ENCODE measurements at regions not wholly inside any gene's neighbourhood (a gene's known extent, or its start where the extent isn't known, plus 50 kb on each side); places are given as distances from the start of the nearest gene placed in this dataset.

DNA sequence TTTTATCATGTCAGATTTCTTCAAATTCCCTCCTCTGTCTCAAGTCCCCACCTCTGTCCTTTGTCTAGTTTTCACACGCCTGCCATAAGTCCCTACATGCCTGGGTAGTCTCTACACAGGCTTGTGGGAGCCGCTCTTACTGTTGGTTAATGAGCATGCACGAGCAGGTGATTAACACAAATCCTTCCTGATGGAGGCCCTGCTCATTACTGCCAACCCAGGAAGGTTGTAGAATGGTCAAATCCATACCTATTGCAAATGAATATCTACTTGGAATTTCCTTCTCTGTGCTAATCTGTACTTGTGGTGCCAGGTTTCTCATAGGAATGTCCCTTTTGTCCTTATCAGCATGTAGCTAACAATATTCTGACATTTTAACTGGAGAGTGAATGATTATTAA, 208.4 kb upstream of the HDX start (continued):
- TF ChIP-seq SALL2 (tag by site-specific recombination; IDR thresholded peaks at IDR 0.05; ENCODE audit: borderline replicate concordance): no peak
- TF ChIP-seq, protein P1, sequence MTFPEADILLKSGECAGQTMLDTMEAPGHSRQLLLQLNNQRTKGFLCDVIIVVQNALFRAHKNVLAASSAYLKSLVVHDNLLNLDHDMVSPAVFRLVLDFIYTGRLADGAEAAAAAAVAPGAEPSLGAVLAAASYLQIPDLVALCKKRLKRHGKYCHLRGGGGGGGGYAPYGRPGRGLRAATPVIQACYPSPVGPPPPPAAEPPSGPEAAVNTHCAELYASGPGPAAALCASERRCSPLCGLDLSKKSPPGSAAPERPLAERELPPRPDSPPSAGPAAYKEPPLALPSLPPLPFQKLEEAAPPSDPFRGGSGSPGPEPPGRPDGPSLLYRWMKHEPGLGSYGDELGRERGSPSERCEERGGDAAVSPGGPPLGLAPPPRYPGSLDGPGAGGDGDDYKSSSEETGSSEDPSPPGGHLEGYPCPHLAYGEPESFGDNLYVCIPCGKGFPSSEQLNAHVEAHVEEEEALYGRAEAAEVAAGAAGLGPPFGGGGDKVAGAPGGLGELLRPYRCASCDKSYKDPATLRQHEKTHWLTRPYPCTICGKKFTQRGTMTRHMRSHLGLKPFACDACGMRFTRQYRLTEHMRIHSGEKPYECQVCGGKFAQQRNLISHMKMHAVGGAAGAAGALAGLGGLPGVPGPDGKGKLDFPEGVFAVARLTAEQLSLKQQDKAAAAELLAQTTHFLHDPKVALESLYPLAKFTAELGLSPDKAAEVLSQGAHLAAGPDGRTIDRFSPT (tag by site-specific recombination; IDR thresholded peaks at IDR 0.05): no peak
- no peak for TF ChIP-seq RBAK (tag by site-specific recombination; IDR thresholded peaks at IDR 0.05)
- no peak for TF ChIP-seq SP2 (tag by site-specific recombination; IDR thresholded peaks at IDR 0.05)
- TF ChIP-seq, protein P2, sequence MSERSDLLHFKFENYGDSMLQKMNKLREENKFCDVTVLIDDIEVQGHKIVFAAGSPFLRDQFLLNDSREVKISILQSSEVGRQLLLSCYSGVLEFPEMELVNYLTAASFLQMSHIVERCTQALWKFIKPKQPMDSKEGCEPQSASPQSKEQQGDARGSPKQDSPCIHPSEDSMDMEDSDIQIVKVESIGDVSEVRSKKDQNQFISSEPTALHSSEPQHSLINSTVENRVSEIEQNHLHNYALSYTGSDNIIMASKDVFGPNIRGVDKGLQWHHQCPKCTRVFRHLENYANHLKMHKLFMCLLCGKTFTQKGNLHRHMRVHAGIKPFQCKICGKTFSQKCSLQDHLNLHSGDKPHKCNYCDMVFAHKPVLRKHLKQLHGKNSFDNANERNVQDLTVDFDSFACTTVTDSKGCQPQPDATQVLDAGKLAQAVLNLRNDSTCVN (tag by site-specific recombination; optimal IDR thresholded peaks at IDR 0.05): no peak

DNA sequence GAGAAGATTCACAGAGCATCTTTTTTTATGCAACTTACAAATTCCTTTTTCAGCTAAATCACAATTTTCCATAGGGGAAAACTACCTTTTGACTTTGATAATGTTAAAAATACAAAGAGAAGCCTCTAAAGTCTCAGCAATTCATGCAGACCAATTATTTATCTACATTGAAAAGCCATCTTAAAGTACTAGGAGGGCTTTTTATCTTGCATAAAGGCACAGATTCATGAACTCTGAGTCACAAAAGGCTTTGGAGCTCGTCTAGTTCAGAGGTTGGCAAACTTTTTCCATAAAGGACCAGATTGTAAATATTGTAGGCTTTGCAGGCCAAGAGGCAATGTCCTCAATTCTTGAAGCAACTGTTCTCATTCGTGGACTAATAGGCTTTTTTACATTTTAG, 210.4 kb upstream of the HDX start:
- no peak overlapping the region for H3K4me3 ChIP-seq (ENCODE audit: low read depth, low read length)
- no peaks in the 10 kb centered on the region for H3K4me1 ChIP-seq (ENCODE audit: control insufficient read depth, insufficient read depth, low read length)
- H3K27ac ChIP-seq (ENCODE audit: extremely low read depth, low read depth, low read length): no peak overlapping the region
- POLR2A ChIA-PET: no interaction called here
- H3K36me3 ChIP-seq (ENCODE audit: control insufficient read depth in 2 of 2, insufficient read depth in 1 of 2, low read length in 2 of 2): no peaks in the 10 kb centered on the region
- TF ChIP-seq, protein P3, sequence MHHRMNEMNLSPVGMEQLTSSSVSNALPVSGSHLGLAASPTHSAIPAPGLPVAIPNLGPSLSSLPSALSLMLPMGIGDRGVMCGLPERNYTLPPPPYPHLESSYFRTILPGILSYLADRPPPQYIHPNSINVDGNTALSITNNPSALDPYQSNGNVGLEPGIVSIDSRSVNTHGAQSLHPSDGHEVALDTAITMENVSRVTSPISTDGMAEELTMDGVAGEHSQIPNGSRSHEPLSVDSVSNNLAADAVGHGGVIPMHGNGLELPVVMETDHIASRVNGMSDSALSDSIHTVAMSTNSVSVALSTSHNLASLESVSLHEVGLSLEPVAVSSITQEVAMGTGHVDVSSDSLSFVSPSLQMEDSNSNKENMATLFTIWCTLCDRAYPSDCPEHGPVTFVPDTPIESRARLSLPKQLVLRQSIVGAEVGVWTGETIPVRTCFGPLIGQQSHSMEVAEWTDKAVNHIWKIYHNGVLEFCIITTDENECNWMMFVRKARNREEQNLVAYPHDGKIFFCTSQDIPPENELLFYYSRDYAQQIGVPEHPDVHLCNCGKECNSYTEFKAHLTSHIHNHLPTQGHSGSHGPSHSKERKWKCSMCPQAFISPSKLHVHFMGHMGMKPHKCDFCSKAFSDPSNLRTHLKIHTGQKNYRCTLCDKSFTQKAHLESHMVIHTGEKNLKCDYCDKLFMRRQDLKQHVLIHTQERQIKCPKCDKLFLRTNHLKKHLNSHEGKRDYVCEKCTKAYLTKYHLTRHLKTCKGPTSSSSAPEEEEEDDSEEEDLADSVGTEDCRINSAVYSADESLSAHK (tag by site-specific recombination; IDR thresholded peaks at IDR 0.05): no peak
- TF ChIP-seq, protein P1 (tag by site-specific recombination; IDR thresholded peaks at IDR 0.05): no peak
- TF ChIP-seq YY1 (tag by site-specific recombination; IDR thresholded peaks at IDR 0.05) (no peak), GLI4 (tag by site-specific recombination; IDR thresholded peaks at IDR 0.05) (no peak), ZNF791 (tag by site-specific recombination; IDR thresholded peaks at IDR 0.05) (no peak)
- CTCF ChIA-PET: interaction anchor here (1.0 to 1.3 kb wide), 2 partner anchors 17 to 195 kb away, joined by 3 to 4 read pairs; no protein-coding TSS in a partner anchor
- no peaks in the 10 kb centered on the region for H3K9me3 ChIP-seq (ENCODE audit: control insufficient read depth, insufficient read depth, low read depth, low read length)

DNA sequence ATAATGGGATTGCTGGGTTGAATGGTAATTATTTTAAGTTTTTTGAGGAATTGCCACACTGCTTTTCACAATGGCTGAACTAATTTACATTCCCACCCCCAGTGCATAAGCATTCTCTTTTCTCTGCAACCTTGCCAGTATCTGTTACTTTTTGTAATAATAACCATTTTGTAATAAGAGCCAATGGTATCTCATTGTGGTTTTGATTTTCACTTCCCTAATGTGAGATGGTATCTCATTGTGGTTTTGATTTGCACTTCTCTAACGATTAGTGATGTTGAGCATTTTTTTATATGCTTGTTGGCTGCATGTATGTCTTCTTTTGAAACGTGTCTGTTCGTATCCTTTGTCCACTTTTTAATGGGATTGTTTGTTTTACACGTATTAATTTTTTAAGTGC, 213.1 kb upstream of the HDX start:
- Histone ChIP-seq H3K27ac (ENCODE audit: extremely low read depth, low read depth, low read length) (no peak overlapping the region), H3K4me3 (ENCODE audit: low read depth, low read length) (no peak overlapping the region), H3K4me1 (ENCODE audit: control insufficient read depth, insufficient read depth, low read length) (no peaks in the 10 kb centered on the region), H3K9me3 (ENCODE audit: control insufficient read depth, insufficient read depth, low read depth, low read length) (no peaks in the 10 kb centered on the region), H3K36me3 (ENCODE audit: control insufficient read depth in 2 of 2, insufficient read depth in 1 of 2, low read length in 2 of 2) (no peaks in the 10 kb centered on the region)
- ChIA-PET CTCF (no interaction called here), POLR2A (no interaction called here)
- TF ChIP-seq ZNF266 (tag by site-specific recombination; IDR thresholded peaks at IDR 0.05; ENCODE audit: low read depth) (no peak), ZNF311 (tag by site-specific recombination; IDR thresholded peaks at IDR 0.05; ENCODE audit: borderline replicate concordance) (no peak), ZBTB48 (tag by site-specific recombination; IDR thresholded peaks at IDR 0.05) (no peak), KLF9 (tag by site-specific recombination; IDR thresholded peaks at IDR 0.05; ENCODE audit: low read depth) (no peak), ZXDB (tag by site-specific recombination; IDR thresholded peaks at IDR 0.05) (no peak), PRDM1 (tag by site-specific recombination; IDR thresholded peaks at IDR 0.05) (no peak), ZBTB20 (tag by site-specific recombination; IDR thresholded peaks at IDR 0.05) (no peak), ZFP69B (tag by site-specific recombination; IDR thresholded peaks at IDR 0.05) (no peak), ZNF335 (tag by site-specific recombination; conservative IDR thresholded peaks at IDR 0.05) (no peak), MZF1 (tag by site-specific recombination; IDR thresholded peaks at IDR 0.05; ENCODE audit: borderline replicate concordance) (no peak), ZNF174 (tag by site-specific recombination; IDR thresholded peaks at IDR 0.05) (no peak), OVOL3 (tag by site-specific recombination; IDR thresholded peaks at IDR 0.05) (no peak), IKZF3 (tag by site-specific recombination; IDR thresholded peaks at IDR 0.05) (no peak)
- TF ChIP-seq, protein P4, sequence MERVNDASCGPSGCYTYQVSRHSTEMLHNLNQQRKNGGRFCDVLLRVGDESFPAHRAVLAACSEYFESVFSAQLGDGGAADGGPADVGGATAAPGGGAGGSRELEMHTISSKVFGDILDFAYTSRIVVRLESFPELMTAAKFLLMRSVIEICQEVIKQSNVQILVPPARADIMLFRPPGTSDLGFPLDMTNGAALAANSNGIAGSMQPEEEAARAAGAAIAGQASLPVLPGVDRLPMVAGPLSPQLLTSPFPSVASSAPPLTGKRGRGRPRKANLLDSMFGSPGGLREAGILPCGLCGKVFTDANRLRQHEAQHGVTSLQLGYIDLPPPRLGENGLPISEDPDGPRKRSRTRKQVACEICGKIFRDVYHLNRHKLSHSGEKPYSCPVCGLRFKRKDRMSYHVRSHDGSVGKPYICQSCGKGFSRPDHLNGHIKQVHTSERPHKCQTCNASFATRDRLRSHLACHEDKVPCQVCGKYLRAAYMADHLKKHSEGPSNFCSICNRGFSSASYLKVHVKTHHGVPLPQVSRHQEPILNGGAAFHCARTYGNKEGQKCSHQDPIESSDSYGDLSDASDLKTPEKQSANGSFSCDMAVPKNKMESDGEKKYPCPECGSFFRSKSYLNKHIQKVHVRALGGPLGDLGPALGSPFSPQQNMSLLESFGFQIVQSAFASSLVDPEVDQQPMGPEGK (tag by site-specific recombination; IDR thresholded peaks at IDR 0.05): no peak
